ENCODE measurements at regions not wholly inside any gene's neighbourhood (a gene's known extent, or its start where the extent isn't known, plus 50 kb on each side); places are given as distances from the start of the nearest gene placed in this dataset.

GRCh38 chr12:111184161-111184560, 184.7 kb downstream of the PHETA1 start (continued):
- no peak for TF ChIP-seq POU5F1 (IDR thresholded peaks at IDR 0.05; ENCODE audit: low read depth, low read length)
- TF ChIP-seq EZH2 (IDR thresholded peaks at IDR 0.05; ENCODE audit: low read depth, low read length, severe bottlenecking) = no peak
- no peak for TF ChIP-seq BRCA1 (IDR thresholded peaks at IDR 0.05; ENCODE audit: low read depth, low read length)
- no peak for TF ChIP-seq SIX5 (IDR thresholded peaks at IDR 0.05; ENCODE audit: low read depth, low read length)
